Body of pancreas (tissue), 4 donors: ENCODE measurements at regions not wholly inside any gene's neighbourhood (a gene's known extent, or its start where the extent isn't known, plus 50 kb on each side); places are given as distances from the start of the nearest gene placed in this dataset.

ENCODE experiments used
- POLR2A ChIP-seq, 3 donors: fragments of 450-650 bp; IDR thresholded peaks; one replicate each; pipeline ENCODE4 v1.6.1; 2016; ENCODE audit warnings: antibody characterized with exemption in 3 of 3, mild to moderate bottlenecking in 2 of 3
- TF ChIP-seq, protein P1 (sequence below), 7 experiments: fragments of 450-650 bp in 4 of 7; fragments of 200-600 bp in 3 of 7; sonication (generic) in 3 of 7; IDR thresholded peaks; one replicate each; pipeline ENCODE4 v1.5.1; 2016 to 2019; ENCODE audit warnings: antibody characterized with exemption in 7 of 7

DNA sequence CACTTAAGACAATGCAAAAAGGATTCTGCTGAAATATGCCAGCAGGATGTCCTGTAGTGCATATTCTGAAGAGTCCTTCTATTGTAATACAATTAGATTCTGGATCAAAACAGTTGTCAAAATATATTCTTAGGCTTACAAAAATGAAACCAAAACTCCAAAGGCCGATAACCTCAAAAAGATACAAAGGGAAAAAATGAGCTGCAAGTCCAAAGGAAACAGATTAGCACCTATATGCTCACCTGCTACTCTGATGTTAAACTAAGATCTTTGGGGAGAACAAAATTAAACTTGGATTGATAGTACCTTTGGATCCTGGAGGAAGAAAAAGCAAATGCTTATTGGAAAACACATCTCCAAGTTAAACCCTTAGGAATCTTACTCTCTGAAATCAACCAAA, 397.1 kb downstream of the SPATA31D1 start:
- TF ChIP-seq, protein P1, sequence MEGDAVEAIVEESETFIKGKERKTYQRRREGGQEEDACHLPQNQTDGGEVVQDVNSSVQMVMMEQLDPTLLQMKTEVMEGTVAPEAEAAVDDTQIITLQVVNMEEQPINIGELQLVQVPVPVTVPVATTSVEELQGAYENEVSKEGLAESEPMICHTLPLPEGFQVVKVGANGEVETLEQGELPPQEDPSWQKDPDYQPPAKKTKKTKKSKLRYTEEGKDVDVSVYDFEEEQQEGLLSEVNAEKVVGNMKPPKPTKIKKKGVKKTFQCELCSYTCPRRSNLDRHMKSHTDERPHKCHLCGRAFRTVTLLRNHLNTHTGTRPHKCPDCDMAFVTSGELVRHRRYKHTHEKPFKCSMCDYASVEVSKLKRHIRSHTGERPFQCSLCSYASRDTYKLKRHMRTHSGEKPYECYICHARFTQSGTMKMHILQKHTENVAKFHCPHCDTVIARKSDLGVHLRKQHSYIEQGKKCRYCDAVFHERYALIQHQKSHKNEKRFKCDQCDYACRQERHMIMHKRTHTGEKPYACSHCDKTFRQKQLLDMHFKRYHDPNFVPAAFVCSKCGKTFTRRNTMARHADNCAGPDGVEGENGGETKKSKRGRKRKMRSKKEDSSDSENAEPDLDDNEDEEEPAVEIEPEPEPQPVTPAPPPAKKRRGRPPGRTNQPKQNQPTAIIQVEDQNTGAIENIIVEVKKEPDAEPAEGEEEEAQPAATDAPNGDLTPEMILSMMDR (IDR thresholded peaks at IDR 0.05) = no peak
- no peak for TF ChIP-seq POLR2A (IDR thresholded peaks at IDR 0.05)
